HepG2 (cell line): ENCODE measurements at regions not wholly inside any gene's neighbourhood (a gene's known extent, or its start where the extent isn't known, plus 50 kb on each side); places are given as distances from the start of the nearest gene placed in this dataset.

Experiments used
- ATAC-seq: fragments of 200-7000 bp; cut with Tn5 transposase; 3 replicates; pipeline ENCODE4 v1.9.1; 2020; ENCODE audit warnings: mild to moderate bottlenecking, moderate library complexity
- BruUV-seq: library from RNA; stranded (reverse); fragments of 400-500 nt; replicated peaks from 2 replicates; lab custom pipeline; 2021; lab: Mats Ljungman, UMichigan
- CTCF ChIA-PET: fragments of 300-600 bp; formaldehyde crosslinking; extraction: SDS; loops from one replicate; lab custom pipeline; 2021; ENCODE audit warnings: low total read pairs, inconsistent platforms, low intra/inter-chr PET ratio; lab: Yijun Ruan, JAX
- POLR2A ChIA-PET: fragments of 350-600 bp; sonication (Branson Sonifier 250); formaldehyde crosslinking; loops from one replicate; lab custom pipeline; 2020; ENCODE audit warnings: antibody characterized with exemption, inconsistent platforms; lab: Yijun Ruan, JAX
- DNase-seq: peaks from one replicate; pipeline ENCODE4 v3.0.0-alpha.2; 2015; ENCODE audit warnings: low spot score
- FAIRE-seq: peaks from 3 replicates; lab custom pipeline; 2011; peaks lifted over from hg19 to GRCh38; lab: Jason Lieb, UNC
- H2AFZ ChIP-seq: one replicate; pipeline ENCODE4 v1.6.1; 2011; ENCODE audit warnings: low read length, inconsistent platforms
- H3K27ac ChIP-seq: fragments of 300-600 bp; 3 replicates; pipeline ENCODE4 v1.8.0; 2011; ENCODE audit warnings: mixed run types, mild to moderate bottlenecking, mixed read lengths, low read length, inconsistent platforms; ENCODE audit not compliant: insufficient read depth; ENCODE audit errors: extremely low read length
- H3K27me3 ChIP-seq, 2 experiments: fragments of 200-600 bp in 1 of 2; 2 replicates in 1 of 2; 3 replicates in 1 of 2; pipeline versions ENCODE4 v1.6.0 to v1.8.0; 2011; ENCODE audit warnings: low read length in 2 of 2, mild to moderate bottlenecking in 2 of 2, moderate library complexity in 2 of 2, inconsistent platforms in 1 of 2; ENCODE audit not compliant: insufficient read depth in 2 of 2, control insufficient read depth in 1 of 2
- H3K36me3 ChIP-seq, 2 experiments: fragments of 200-600 bp in 1 of 2; replicated peaks in 1 of 2; 2 replicates in 1 of 2; 3 replicates in 1 of 2; pipeline versions ENCODE4 v1.5.1 to v1.8.0; 2011; ENCODE audit warnings: low read length in 2 of 2, inconsistent platforms in 1 of 2; ENCODE audit not compliant: insufficient read depth in 2 of 2, control insufficient read depth in 1 of 2
- H3K4me1 ChIP-seq: 2 replicates; pipeline ENCODE4 v1.5.1; 2012; ENCODE audit warnings: low read length, inconsistent platforms; ENCODE audit not compliant: insufficient read depth
- H3K4me2 ChIP-seq: 2 replicates; pipeline ENCODE4 v1.6.0; 2011; ENCODE audit warnings: low read depth, low read length, inconsistent platforms
- H3K4me3 ChIP-seq, 3 experiments: fragments of 200-600 bp in 1 of 3; sonication (generic), shearing (Covaris generic) in 1 of 3; replicated peaks in 1 of 3; 2 replicates each; pipeline ENCODE4 v1.5.1; 2011 to 2016; ENCODE audit warnings: low read length in 3 of 3, inconsistent platforms in 2 of 3, low read depth in 2 of 3, mild to moderate bottlenecking in 2 of 3, control low read depth in 1 of 3, mixed read lengths in 1 of 3; ENCODE audit not compliant: insufficient read depth in 1 of 3
- H3K79me2 ChIP-seq: one replicate; pipeline ENCODE4 v1.6.1; 2011; ENCODE audit warnings: low read length, inconsistent platforms; ENCODE audit not compliant: insufficient read depth
- H3K9ac ChIP-seq: 2 replicates; pipeline ENCODE4 v1.6.0; 2011; ENCODE audit warnings: mild to moderate bottlenecking, low read depth, low read length, inconsistent platforms; ENCODE audit not compliant: insufficient read depth
- H3K9me3 ChIP-seq: 2 replicates; pipeline ENCODE4 v1.5.1; 2012; ENCODE audit warnings: mild to moderate bottlenecking, low read length
- H4K20me1 ChIP-seq: 2 replicates; pipeline ENCODE4 v1.6.0; 2011; ENCODE audit warnings: inconsistent platforms, mild to moderate bottlenecking, low read length, moderate library complexity; ENCODE audit not compliant: insufficient read depth
- CBX2 ChIP-seq, 2 experiments: fragments of 200-600 bp in 1 of 2; sonication (generic); formaldehyde crosslinking in 1 of 2; IDR thresholded peaks; 2 replicates each; pipeline versions ENCODE4 v1.7.0 to v1.8.1; 2018 to 2022; ENCODE audit warnings: low read depth in 2 of 2, low read length in 1 of 2, mild to moderate bottlenecking in 1 of 2, missing genetic modification reagents in 1 of 2
- GABPB1 ChIP-seq: IDR thresholded peaks from 2 replicates; pipeline ENCODE4 v1.6.1; 2016; ENCODE audit warnings: mild to moderate bottlenecking, missing genetic modification reagents, moderate library complexity, missing compliant biosample characterization
- HNRNPLL ChIP-seq: fragments of 200-400 bp; formaldehyde crosslinking; IDR thresholded peaks from 2 replicates; pipeline ENCODE4 v1.6.1; 2017; ENCODE audit warnings: mild to moderate bottlenecking, low read depth, low read length; ENCODE audit not compliant: poor library complexity, severe bottlenecking
- IRX3 ChIP-seq: sonication (generic); formaldehyde crosslinking; IDR thresholded peaks from 2 replicates; pipeline ENCODE4 v1.8.1; 2023; ENCODE audit warnings: mild to moderate bottlenecking, low read depth, missing genetic modification reagents, borderline replicate concordance
- SIN3A ChIP-seq: IDR thresholded peaks from 2 replicates; pipeline ENCODE4 v1.6.1; 2011; ENCODE audit warnings: low read depth, mild to moderate bottlenecking, control low read depth, low read length, borderline replicate concordance
- THYN1 ChIP-seq: sonication (generic); formaldehyde crosslinking; IDR thresholded peaks from 2 replicates; pipeline ENCODE4 v1.8.1; 2023; ENCODE audit warnings: low read depth, mild to moderate bottlenecking, moderate library complexity, missing genetic modification reagents, borderline replicate concordance
- TOPORS ChIP-seq: sonication (generic); formaldehyde crosslinking; IDR thresholded peaks from 2 replicates; pipeline ENCODE4 v1.8.0; 2023; ENCODE audit warnings: mild to moderate bottlenecking, missing genetic modification reagents
- XRCC5 ChIP-seq: fragments of 200-400 bp; formaldehyde crosslinking; optimal IDR thresholded peaks from 2 replicates; pipeline ENCODE3; 2017; ENCODE audit warnings: mild to moderate bottlenecking, low read length
- ZGPAT ChIP-seq: IDR thresholded peaks from 2 replicates; pipeline ENCODE4 v1.6.1; 2016; ENCODE audit warnings: mild to moderate bottlenecking
- ZNF501 ChIP-seq: sonication (generic); formaldehyde crosslinking; IDR thresholded peaks from 2 replicates; pipeline ENCODE4 v1.5.1; 2020; ENCODE audit warnings: mild to moderate bottlenecking, moderate library complexity, missing genetic modification reagents
- WGBS: methylation state at CpG from one replicate; pipeline ENCODE4 v1.1.6; 2017; ENCODE audit warnings: low lambda C conversion rate; 5-methylcytosine and 5-hydroxymethylcytosine counted together
- in situ Hi-C: cut with HindIII; loops from 2 replicates; pipeline ENCODE4 v1.10.0; 2017; ENCODE audit warnings: low pct_unique_long_range_greater_than_20kb; ENCODE audit not compliant: extremely low pct_ligation_motif_present
- intact Hi-C: fragments of 100-400 bp; cut with micrococcal nuclease; formaldehyde crosslinking; loops from one replicate; pipeline ENCODE4 v1.10.0; 2022; ENCODE audit not compliant: unreplicated experiment

DNA sequence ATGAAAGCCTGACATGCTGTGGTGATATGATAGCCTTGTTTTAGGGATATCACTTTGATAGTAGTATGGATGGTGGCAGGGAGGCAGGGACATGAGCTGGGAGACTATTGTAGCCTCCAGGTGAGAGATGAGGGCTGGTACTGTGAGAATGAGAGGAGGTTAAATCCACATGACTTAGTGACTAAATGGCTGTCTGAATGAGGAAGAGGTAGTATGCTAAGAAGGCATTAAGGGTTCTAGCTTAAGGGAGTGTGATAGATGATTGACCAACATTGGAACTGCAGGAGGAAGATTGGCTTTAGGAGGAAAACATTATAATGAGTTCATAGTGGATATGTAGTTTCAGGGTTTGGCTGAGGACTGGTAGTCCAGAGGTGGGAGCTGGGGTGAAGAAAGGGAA lies 195.0 kb upstream of the ANK2 start (continued):
- TF ChIP-seq HNRNPLL = no peak
- TF ChIP-seq SIN3A = no peak
- TF ChIP-seq IRX3 = no peak
- TF ChIP-seq, all 625 proteins: peak for 0

- TF ChIP-seq GABPB1 (CRISPR knock-in tag) (no peak), CBX2 (IDR thresholded peaks at IDR 0.05; ENCODE audit: low read depth, low read length) (no peak), CBX2 (CRISPR knock-in tag; IDR thresholded peaks at IDR 0.05; ENCODE audit: low read depth) (no peak), ZGPAT (CRISPR knock-in tag) (no peak), ZNF501 (no peak), XRCC5 (no peak), TOPORS (CRISPR knock-in tag) (no peak), THYN1 (CRISPR knock-in tag) (no peak)
- TF ChIP-seq, all 625 proteins: peak for 0
- no peaks in the 10 kb centered on the region for H3K4me1 ChIP-seq
- ATAC-seq (no peak), DNase-seq (no peak), FAIRE-seq (no peak)
- H2AFZ ChIP-seq = no peak overlapping the region
- no peaks in the 10 kb centered on the region for H3K36me3 ChIP-seq
- H3K27me3 ChIP-seq = no peaks in the 10 kb centered on the region; a peak in 1 of 5 replicates
- in situ Hi-C loops = no loop called here
- H3K27ac ChIP-seq = no peak overlapping the region
- H3K4me3 ChIP-seq = no peak overlapping the region
- no peaks in the 10 kb centered on the region for H3K79me2 ChIP-seq
- intact Hi-C loops = no loop called here
- H3K4me2 ChIP-seq = no peak overlapping the region
- BruUV-seq = no TSS peak
- no peaks in the 10 kb centered on the region for H4K20me1 ChIP-seq
- no peak overlapping the region for H3K9ac ChIP-seq
- 0% methylated on average over 3 of the region's 3 CpGs for WGBS
- ChIA-PET CTCF (no interaction called here), POLR2A (interaction anchor here (0.5 kb wide), 1 partner anchor 262 kb away, joined by 3 read pairs; no protein-coding TSS in a partner anchor)
- no peaks in the 10 kb centered on the region for H3K9me3 ChIP-seq
Measured at GRCh38 chr4:112855058-112855457, 194.4 kb upstream of the ANK2 start.
